ENCODE measurements at regions not wholly inside any gene's neighbourhood (a gene's known extent, or its start where the extent isn't known, plus 50 kb on each side); places are given as distances from the start of the nearest gene placed in this dataset.

DNA sequence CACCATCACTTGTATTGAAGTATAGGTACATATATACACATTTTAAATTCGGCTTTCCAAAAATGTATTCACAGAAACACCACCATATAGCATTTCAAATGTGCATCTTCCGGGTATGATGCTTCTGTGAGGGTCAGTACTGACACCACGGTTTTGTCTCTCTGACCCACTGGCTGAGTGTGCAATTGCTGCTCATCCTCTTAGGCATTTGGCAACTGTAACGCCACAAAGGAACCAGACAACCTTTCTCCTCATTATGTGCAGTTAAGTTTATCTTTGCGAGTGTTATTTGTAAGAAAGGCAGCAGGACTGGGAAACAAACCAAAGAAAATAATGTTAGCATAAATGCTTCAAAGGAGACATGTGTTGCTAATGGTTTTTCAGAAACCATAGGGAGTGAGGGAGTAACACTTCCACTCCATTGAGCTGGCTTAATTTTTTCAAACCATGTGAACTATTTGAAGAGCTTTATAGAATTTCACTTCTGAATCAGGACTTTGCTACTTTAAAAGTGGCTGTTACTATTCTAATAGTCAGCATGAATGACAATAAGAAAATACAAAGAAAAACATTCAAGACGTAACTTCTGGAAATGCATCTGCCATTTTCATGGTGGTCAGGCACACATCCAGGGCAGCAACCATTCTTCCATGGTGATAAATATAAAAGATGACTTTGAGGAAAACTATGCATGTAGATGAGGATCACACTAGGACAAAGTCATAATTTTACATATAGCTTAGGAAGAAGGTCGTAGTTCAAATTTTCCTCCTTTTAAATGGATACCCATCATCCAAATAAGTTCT is 423.3 kb downstream of the MZT1 start:
- H3K4me2 ChIP-seq (ENCODE audit: low read length), result no peak overlapping the region
- no peaks in the 10 kb centered on the region for H3K27me3 ChIP-seq (ENCODE audit: insufficient read depth, low read depth, low read length)
- no peaks in the 10 kb centered on the region for H3K79me2 ChIP-seq (replicated peaks; ENCODE audit: insufficient read depth, low read length)
- no peak overlapping the region for H3K4me3 ChIP-seq (ENCODE audit: low read length)
- no peaks in the 10 kb centered on the region for H4K20me1 ChIP-seq (ENCODE audit: insufficient read depth)
- no peak for TF ChIP-seq EZH2 (IDR thresholded peaks at IDR 0.05; ENCODE audit: borderline replicate concordance, insufficient read depth, low read length, poor library complexity, severe bottlenecking)
- no peak for TF ChIP-seq RAD21 (conservative IDR thresholded peaks at IDR 0.05)
- TF ChIP-seq, protein P1, sequence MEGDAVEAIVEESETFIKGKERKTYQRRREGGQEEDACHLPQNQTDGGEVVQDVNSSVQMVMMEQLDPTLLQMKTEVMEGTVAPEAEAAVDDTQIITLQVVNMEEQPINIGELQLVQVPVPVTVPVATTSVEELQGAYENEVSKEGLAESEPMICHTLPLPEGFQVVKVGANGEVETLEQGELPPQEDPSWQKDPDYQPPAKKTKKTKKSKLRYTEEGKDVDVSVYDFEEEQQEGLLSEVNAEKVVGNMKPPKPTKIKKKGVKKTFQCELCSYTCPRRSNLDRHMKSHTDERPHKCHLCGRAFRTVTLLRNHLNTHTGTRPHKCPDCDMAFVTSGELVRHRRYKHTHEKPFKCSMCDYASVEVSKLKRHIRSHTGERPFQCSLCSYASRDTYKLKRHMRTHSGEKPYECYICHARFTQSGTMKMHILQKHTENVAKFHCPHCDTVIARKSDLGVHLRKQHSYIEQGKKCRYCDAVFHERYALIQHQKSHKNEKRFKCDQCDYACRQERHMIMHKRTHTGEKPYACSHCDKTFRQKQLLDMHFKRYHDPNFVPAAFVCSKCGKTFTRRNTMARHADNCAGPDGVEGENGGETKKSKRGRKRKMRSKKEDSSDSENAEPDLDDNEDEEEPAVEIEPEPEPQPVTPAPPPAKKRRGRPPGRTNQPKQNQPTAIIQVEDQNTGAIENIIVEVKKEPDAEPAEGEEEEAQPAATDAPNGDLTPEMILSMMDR (IDR thresholded peaks at IDR 0.05; ENCODE audit: poor library complexity, severe bottlenecking), result no peak
- TF ChIP-seq EP300 (conservative IDR thresholded peaks at IDR 0.05; ENCODE audit: poor library complexity, severe bottlenecking), result no peak
- no peak for TF ChIP-seq MXI1 (conservative IDR thresholded peaks at IDR 0.05; ENCODE audit: poor library complexity, severe bottlenecking)
- no peak for TF ChIP-seq POLR2AphosphoS5 (IDR thresholded peaks at IDR 0.05)
- TF ChIP-seq SMC3 (conservative IDR thresholded peaks at IDR 0.05; ENCODE audit: poor library complexity), result no peak
- TF ChIP-seq, protein P2, sequence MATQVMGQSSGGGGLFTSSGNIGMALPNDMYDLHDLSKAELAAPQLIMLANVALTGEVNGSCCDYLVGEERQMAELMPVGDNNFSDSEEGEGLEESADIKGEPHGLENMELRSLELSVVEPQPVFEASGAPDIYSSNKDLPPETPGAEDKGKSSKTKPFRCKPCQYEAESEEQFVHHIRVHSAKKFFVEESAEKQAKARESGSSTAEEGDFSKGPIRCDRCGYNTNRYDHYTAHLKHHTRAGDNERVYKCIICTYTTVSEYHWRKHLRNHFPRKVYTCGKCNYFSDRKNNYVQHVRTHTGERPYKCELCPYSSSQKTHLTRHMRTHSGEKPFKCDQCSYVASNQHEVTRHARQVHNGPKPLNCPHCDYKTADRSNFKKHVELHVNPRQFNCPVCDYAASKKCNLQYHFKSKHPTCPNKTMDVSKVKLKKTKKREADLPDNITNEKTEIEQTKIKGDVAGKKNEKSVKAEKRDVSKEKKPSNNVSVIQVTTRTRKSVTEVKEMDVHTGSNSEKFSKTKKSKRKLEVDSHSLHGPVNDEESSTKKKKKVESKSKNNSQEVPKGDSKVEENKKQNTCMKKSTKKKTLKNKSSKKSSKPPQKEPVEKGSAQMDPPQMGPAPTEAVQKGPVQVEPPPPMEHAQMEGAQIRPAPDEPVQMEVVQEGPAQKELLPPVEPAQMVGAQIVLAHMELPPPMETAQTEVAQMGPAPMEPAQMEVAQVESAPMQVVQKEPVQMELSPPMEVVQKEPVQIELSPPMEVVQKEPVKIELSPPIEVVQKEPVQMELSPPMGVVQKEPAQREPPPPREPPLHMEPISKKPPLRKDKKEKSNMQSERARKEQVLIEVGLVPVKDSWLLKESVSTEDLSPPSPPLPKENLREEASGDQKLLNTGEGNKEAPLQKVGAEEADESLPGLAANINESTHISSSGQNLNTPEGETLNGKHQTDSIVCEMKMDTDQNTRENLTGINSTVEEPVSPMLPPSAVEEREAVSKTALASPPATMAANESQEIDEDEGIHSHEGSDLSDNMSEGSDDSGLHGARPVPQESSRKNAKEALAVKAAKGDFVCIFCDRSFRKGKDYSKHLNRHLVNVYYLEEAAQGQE (IDR thresholded peaks at IDR 0.05; ENCODE audit: borderline replicate concordance), result no peak
- TF ChIP-seq TAF1 (IDR thresholded peaks at IDR 0.05; ENCODE audit: low read depth), result no peak
- H3K27ac ChIP-seq (ENCODE audit: low read length), result no peak overlapping the region
- no peak overlapping the region for H2AFZ ChIP-seq (ENCODE audit: low read depth, low read length)
- H3F3A ChIP-seq (ENCODE audit: insufficient read depth, low read length, poor library complexity, severe bottlenecking), result no peaks in the 10 kb centered on the region
- no peak overlapping the region for H3K9ac ChIP-seq (ENCODE audit: low read length)
- H3K9me2 ChIP-seq (ENCODE audit: insufficient read depth, low read length), result no peaks in the 10 kb centered on the region
- H3K36me3 ChIP-seq (ENCODE audit: insufficient read depth, low read length), result no peaks in the 10 kb centered on the region
- no peaks in the 10 kb centered on the region for H3K9me3 ChIP-seq (ENCODE audit: low read length)

DNA sequence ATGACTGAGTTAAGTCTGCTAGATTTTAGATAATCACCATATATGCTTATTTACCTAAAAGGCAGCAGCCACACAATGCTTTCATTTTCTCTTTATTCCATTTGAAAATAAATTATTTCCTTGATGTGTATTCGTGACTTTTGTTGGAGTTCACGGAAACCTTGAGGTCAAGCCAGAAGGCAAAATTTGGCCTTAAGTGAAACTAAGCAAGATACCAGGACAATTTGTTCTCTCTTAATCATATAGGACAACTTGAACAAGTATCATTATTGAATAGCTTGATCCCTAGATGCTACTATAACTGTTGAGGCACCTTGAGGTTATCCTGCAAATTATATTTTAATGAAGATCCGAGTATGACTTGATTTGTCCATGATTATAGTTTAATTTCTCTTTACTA is 429.2 kb upstream of the DACH1 start:
- Histone ChIP-seq H3K79me2 (replicated peaks; ENCODE audit: insufficient read depth, low read length) (no peaks in the 10 kb centered on the region), H3K27me3 (ENCODE audit: insufficient read depth, low read depth, low read length) (no peaks in the 10 kb centered on the region), H3K36me3 (ENCODE audit: insufficient read depth, low read length) (no peaks in the 10 kb centered on the region), H3K9me2 (ENCODE audit: insufficient read depth, low read length) (no peaks in the 10 kb centered on the region), H3K27ac (ENCODE audit: low read length) (no peak overlapping the region), H3K9me3 (ENCODE audit: low read length) (no peaks in the 10 kb centered on the region), H3F3A (ENCODE audit: insufficient read depth, low read length, poor library complexity, severe bottlenecking) (no peaks in the 10 kb centered on the region), H2AFZ (ENCODE audit: low read depth, low read length) (no peak overlapping the region), H3K4me2 (ENCODE audit: low read length) (no peak overlapping the region), H3K4me3 (ENCODE audit: low read length) (no peak overlapping the region), H3K9ac (ENCODE audit: low read length) (no peak overlapping the region), H4K20me1 (ENCODE audit: insufficient read depth) (no peaks in the 10 kb centered on the region)
- no peak for TF ChIP-seq MXI1 (conservative IDR thresholded peaks at IDR 0.05; ENCODE audit: poor library complexity, severe bottlenecking)
- TF ChIP-seq, protein P2 (IDR thresholded peaks at IDR 0.05; ENCODE audit: borderline replicate concordance), result no peak
- no peak for TF ChIP-seq TAF1 (IDR thresholded peaks at IDR 0.05; ENCODE audit: low read depth)
- TF ChIP-seq, protein P1 (IDR thresholded peaks at IDR 0.05; ENCODE audit: poor library complexity, severe bottlenecking), result no peak
- TF ChIP-seq POLR2AphosphoS5 (IDR thresholded peaks at IDR 0.05), result no peak
- no peak for TF ChIP-seq EP300 (conservative IDR thresholded peaks at IDR 0.05; ENCODE audit: poor library complexity, severe bottlenecking)
- TF ChIP-seq SMC3 (conservative IDR thresholded peaks at IDR 0.05; ENCODE audit: poor library complexity), result no peak
- TF ChIP-seq RAD21 (conservative IDR thresholded peaks at IDR 0.05), result no peak
- TF ChIP-seq EZH2 (IDR thresholded peaks at IDR 0.05; ENCODE audit: borderline replicate concordance, insufficient read depth, low read length, poor library complexity, severe bottlenecking), result no peak

Data from neural cell (in vitro differentiated cells).